Panc1 (cell line): ENCODE measurements at regions not wholly inside any gene's neighbourhood (a gene's known extent, or its start where the extent isn't known, plus 50 kb on each side); places are given as distances from the start of the nearest gene placed in this dataset.

ENCODE experiments used
- CTCF ChIP-seq: fragments of 450-650 bp; IDR thresholded peaks from 2 replicates; pipeline ENCODE4 v1.5.1; 2017; ENCODE audit warnings: mild to moderate bottlenecking
- POLR2AphosphoS5 ChIP-seq: IDR thresholded peaks from 2 replicates; pipeline ENCODE4 v1.6.1; 2012; ENCODE audit warnings: mild to moderate bottlenecking, low read depth, low read length, moderate library complexity
- SIN3A ChIP-seq: IDR thresholded peaks from 2 replicates; pipeline ENCODE4 v1.6.1; 2012; ENCODE audit warnings: low read depth, mild to moderate bottlenecking, low read length, moderate library complexity, borderline replicate concordance; ENCODE audit not compliant: insufficient read depth
- TCF7L2 ChIP-seq: IDR thresholded peaks from 2 replicates; pipeline ENCODE4 v1.6.1; 2011; ENCODE audit warnings: mild to moderate bottlenecking, low read depth, low read length, inconsistent platforms
- TF ChIP-seq, protein P1 (sequence below), 2 experiments: IDR thresholded peaks; 2 replicates each; pipeline ENCODE4 v1.6.1; 2011 to 2012; ENCODE audit warnings: low read depth in 2 of 2, control low read depth in 1 of 2, low read length in 1 of 2, mild to moderate bottlenecking in 1 of 2, moderate library complexity in 1 of 2; ENCODE audit not compliant: insufficient read depth in 1 of 2

DNA sequence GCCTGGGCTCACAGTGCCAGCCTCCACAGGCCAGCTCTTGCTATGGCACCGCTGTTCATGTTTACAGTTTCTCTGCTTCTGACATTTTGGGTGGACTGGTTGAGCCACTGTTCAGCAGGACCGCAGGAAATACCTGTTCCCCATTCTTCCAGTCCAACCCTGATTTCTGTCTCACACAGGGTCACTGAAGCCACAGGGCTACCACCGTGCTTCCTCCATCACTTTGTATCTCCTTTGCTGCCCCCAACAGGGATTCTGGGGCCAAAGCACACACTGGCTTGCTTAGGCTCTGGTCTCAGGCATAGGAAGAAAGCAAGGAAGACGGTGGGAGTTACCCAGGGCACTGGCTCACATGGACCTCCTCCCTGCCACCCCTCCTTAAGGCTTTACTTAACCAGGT lies 164.5 kb downstream of the UNC5CL start:
- TF ChIP-seq CTCF (peak; percentile 35; the same call in 1 of the 2 replicates), POLR2AphosphoS5 (no peak), SIN3A (no peak), TCF7L2 (no peak)
- TF ChIP-seq, protein P1, sequence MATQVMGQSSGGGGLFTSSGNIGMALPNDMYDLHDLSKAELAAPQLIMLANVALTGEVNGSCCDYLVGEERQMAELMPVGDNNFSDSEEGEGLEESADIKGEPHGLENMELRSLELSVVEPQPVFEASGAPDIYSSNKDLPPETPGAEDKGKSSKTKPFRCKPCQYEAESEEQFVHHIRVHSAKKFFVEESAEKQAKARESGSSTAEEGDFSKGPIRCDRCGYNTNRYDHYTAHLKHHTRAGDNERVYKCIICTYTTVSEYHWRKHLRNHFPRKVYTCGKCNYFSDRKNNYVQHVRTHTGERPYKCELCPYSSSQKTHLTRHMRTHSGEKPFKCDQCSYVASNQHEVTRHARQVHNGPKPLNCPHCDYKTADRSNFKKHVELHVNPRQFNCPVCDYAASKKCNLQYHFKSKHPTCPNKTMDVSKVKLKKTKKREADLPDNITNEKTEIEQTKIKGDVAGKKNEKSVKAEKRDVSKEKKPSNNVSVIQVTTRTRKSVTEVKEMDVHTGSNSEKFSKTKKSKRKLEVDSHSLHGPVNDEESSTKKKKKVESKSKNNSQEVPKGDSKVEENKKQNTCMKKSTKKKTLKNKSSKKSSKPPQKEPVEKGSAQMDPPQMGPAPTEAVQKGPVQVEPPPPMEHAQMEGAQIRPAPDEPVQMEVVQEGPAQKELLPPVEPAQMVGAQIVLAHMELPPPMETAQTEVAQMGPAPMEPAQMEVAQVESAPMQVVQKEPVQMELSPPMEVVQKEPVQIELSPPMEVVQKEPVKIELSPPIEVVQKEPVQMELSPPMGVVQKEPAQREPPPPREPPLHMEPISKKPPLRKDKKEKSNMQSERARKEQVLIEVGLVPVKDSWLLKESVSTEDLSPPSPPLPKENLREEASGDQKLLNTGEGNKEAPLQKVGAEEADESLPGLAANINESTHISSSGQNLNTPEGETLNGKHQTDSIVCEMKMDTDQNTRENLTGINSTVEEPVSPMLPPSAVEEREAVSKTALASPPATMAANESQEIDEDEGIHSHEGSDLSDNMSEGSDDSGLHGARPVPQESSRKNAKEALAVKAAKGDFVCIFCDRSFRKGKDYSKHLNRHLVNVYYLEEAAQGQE (IDR thresholded peaks at IDR 0.05; ENCODE audit: insufficient read depth in 1 of 2, low read depth in 2 of 2, low read length in 1 of 2): no peak
